Neural cell (in vitro differentiated cells): ENCODE measurements at regions not wholly inside any gene's neighbourhood (a gene's known extent, or its start where the extent isn't known, plus 50 kb on each side); places are given as distances from the start of the nearest gene placed in this dataset.

Experiments
- CTCF ChIP-seq: fragments of 450-650 bp; IDR thresholded peaks from 2 replicates; pipeline ENCODE4 v1.5.1; 2014; ENCODE audit warnings: antibody characterized with exemption, mild to moderate bottlenecking, moderate library complexity; ENCODE audit not compliant: poor library complexity, severe bottlenecking
- EP300 ChIP-seq: fragments of 450-650 bp; conservative IDR thresholded peaks from 2 replicates; pipeline ENCODE4 v1.6.1; 2014; ENCODE audit warnings: antibody characterized with exemption, mild to moderate bottlenecking, moderate library complexity; ENCODE audit not compliant: poor library complexity, severe bottlenecking
- EZH2 ChIP-seq: fragments of 200-600, 300-800 bp; shearing (Covaris generic), sonication (generic); IDR thresholded peaks from 2 replicates; pipeline ENCODE4 v1.6.1; 2014; ENCODE audit warnings: antibody characterized with exemption, low read length, borderline replicate concordance, mild to moderate bottlenecking; ENCODE audit not compliant: insufficient read depth, poor library complexity, severe bottlenecking
- POLR2AphosphoS5 ChIP-seq: IDR thresholded peaks from 2 replicates; pipeline ENCODE4 v1.6.1; 2012
- RAD21 ChIP-seq: fragments of 450-650 bp; conservative IDR thresholded peaks from 2 replicates; pipeline ENCODE4 v1.6.1; 2014; ENCODE audit warnings: antibody characterized with exemption, mild to moderate bottlenecking, moderate library complexity
- SMC3 ChIP-seq: fragments of 450-650 bp; conservative IDR thresholded peaks from 2 replicates; pipeline ENCODE4 v1.6.1; 2014; ENCODE audit warnings: antibody characterized with exemption, mild to moderate bottlenecking, moderate library complexity; ENCODE audit not compliant: poor library complexity

DNA sequence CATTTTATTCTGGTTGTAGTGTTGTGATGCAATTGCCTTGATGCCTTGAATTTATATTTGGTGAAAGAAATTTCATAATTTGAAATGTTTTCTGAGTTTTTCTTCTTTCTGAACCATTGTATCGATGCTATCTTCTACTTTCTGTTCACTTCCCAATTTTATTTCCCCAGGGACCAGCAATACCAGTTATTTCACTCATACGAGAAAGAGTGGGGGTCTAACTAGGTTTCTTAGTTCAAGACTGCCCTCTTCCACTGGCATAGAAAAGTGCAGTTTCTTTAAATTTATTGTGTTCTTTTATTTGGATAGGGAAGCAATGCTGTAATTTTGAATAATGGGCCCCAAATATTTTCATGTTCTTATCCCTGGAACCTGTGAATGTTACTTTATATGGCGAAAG is 544.0 kb upstream of the ADGRL3 start:
- TF ChIP-seq CTCF (no peak), EP300 (no peak), EZH2 (no peak), POLR2AphosphoS5 (no peak), SMC3 (no peak), RAD21 (peak; percentile 47)
